SK-N-MC (cell line): ENCODE measurements at regions not wholly inside any gene's neighbourhood (a gene's known extent, or its start where the extent isn't known, plus 50 kb on each side); places are given as distances from the start of the nearest gene placed in this dataset.

ENCODE experiments used
- EZH2 ChIP-seq: fragments of 200-600 bp; sonication (generic); IDR thresholded peaks from one replicate; pipeline ENCODE4 v1.6.1; 2017; ENCODE audit warnings: antibody characterized with exemption
- FOXP2 ChIP-seq: optimal IDR thresholded peaks from 2 replicates; pipeline ENCODE3; 2011; ENCODE audit warnings: mild to moderate bottlenecking, moderate library complexity; ENCODE audit not compliant: insufficient read depth; ENCODE audit errors: extremely low read length, control extremely low read depth
- POLR2AphosphoS5 ChIP-seq: IDR thresholded peaks from 2 replicates; pipeline ENCODE4 v1.6.1; 2012; ENCODE audit warnings: mild to moderate bottlenecking, low read depth, low read length, borderline replicate concordance

DNA sequence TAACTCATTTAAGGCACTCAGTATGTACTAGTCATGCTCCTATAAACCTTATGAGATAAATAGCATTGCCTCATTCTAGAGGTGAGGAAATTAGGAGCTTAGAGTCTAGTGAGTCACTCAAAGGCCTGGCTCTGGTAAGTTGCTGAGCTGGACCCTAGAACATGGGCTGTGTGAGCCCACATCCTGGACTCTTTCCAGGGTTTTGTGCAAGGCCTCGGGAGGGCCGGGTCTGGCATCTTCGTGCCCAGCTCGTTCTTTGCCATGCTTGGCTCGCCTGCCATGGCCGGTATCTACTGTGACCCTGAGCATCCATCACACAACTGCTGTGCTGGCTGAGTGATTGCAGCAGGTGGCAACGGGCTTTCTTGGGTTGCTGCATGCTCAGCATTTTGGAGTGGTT is 168.0 kb downstream of the LPIN1 start:
- TF ChIP-seq FOXP2 (no peak), POLR2AphosphoS5 (no peak), EZH2 (no peak)
